ENCODE measurements at regions not wholly inside any gene's neighbourhood (a gene's known extent, or its start where the extent isn't known, plus 50 kb on each side); places are given as distances from the start of the nearest gene placed in this dataset.

GRCh38 chr17:14797801-14798200 lies 467.3 kb downstream of the PMP22 start:
- Histone ChIP-seq H3K27ac (ENCODE audit: low read depth, low read length) (no peak overlapping the region), H2AK5ac (ENCODE audit: low read length) (no peak overlapping the region), H2BK120ac (ENCODE audit: low read depth, low read length) (no peak overlapping the region), H3K79me1 (ENCODE audit: low read length) (no peaks in the 10 kb centered on the region), H3K9ac (ENCODE audit: low read length) (no peak overlapping the region), H2BK15ac (replicated peaks; ENCODE audit: low read depth) (no peak overlapping the region), H3K27me3 (ENCODE audit: insufficient read depth, low read length, poor library complexity) (no peaks in the 10 kb centered on the region), H3K4ac (ENCODE audit: low read depth, low read length) (no peak overlapping the region), H3K23ac (ENCODE audit: low read length) (no peak overlapping the region), H3K4me3 (ENCODE audit: low read length) (no peak overlapping the region), H3K56ac (ENCODE audit: low read length) (no peak overlapping the region), H4K5ac (ENCODE audit: low read length) (no peak overlapping the region), H3K36me3 (ENCODE audit: control insufficient read depth, insufficient read depth, low read length) (no peaks in the 10 kb centered on the region), H3K4me2 (ENCODE audit: low read length) (no peak overlapping the region), H3K79me2 (ENCODE audit: control insufficient read depth, insufficient read depth, low read length) (no peaks in the 10 kb centered on the region), H3K4me1 (ENCODE audit: control insufficient read depth, low read depth, low read length) (no peaks in the 10 kb centered on the region), H2BK5ac (ENCODE audit: low read length) (no peak overlapping the region), H4K8ac (ENCODE audit: low read depth, low read length) (no peak overlapping the region), H3K18ac (ENCODE audit: low read length) (no peak overlapping the region)
- no peak for DNase-seq
- WGBS (ENCODE audit: extremely low coverage, insufficient coverage, low lambda C conversion rate), result no CpG with 5 or more reads among the region's 6 CpGs

GRCh38 chr17:14797021-14797420 lies 468.1 kb downstream of the PMP22 start:
- Histone ChIP-seq H2BK5ac (ENCODE audit: low read length) (no peak overlapping the region), H3K9ac (ENCODE audit: low read length) (no peak overlapping the region), H3K79me1 (ENCODE audit: low read length) (no peaks in the 10 kb centered on the region), H3K18ac (ENCODE audit: low read length) (no peak overlapping the region), H3K27me3 (ENCODE audit: insufficient read depth, low read length, poor library complexity) (no peaks in the 10 kb centered on the region), H3K4me2 (ENCODE audit: low read length) (no peak overlapping the region), H3K56ac (ENCODE audit: low read length) (no peak overlapping the region), H3K23ac (ENCODE audit: low read length) (no peak overlapping the region), H3K36me3 (ENCODE audit: control insufficient read depth, insufficient read depth, low read length) (no peaks in the 10 kb centered on the region), H2AK5ac (ENCODE audit: low read length) (no peak overlapping the region), H4K5ac (ENCODE audit: low read length) (no peak overlapping the region), H3K79me2 (ENCODE audit: control insufficient read depth, insufficient read depth, low read length) (no peaks in the 10 kb centered on the region), H3K4me3 (ENCODE audit: low read length) (no peak overlapping the region), H3K4me1 (ENCODE audit: control insufficient read depth, low read depth, low read length) (no peaks in the 10 kb centered on the region), H3K27ac (ENCODE audit: low read depth, low read length) (no peak overlapping the region), H3K4ac (ENCODE audit: low read depth, low read length) (no peak overlapping the region), H4K8ac (ENCODE audit: low read depth, low read length) (no peak overlapping the region), H2BK120ac (ENCODE audit: low read depth, low read length) (no peak overlapping the region), H2BK15ac (replicated peaks; ENCODE audit: low read depth) (no peak overlapping the region)
- no CpG with 5 or more reads among the region's 4 CpGs for WGBS (ENCODE audit: extremely low coverage, insufficient coverage, low lambda C conversion rate)
- no peak for DNase-seq

GRCh38 chr17:14794961-14795360 lies 470.2 kb downstream of the PMP22 start:
- Histone ChIP-seq H3K4me3 (ENCODE audit: low read length) (no peak overlapping the region), H2BK120ac (ENCODE audit: low read depth, low read length) (no peak overlapping the region), H3K23ac (ENCODE audit: low read length) (no peak overlapping the region), H4K5ac (ENCODE audit: low read length) (no peak overlapping the region), H2BK5ac (ENCODE audit: low read length) (no peak overlapping the region), H2AK5ac (ENCODE audit: low read length) (no peak overlapping the region), H2BK15ac (replicated peaks; ENCODE audit: low read depth) (no peak overlapping the region), H3K27me3 (ENCODE audit: insufficient read depth, low read length, poor library complexity) (no peaks in the 10 kb centered on the region), H3K36me3 (ENCODE audit: control insufficient read depth, insufficient read depth, low read length) (no peaks in the 10 kb centered on the region), H3K4ac (ENCODE audit: low read depth, low read length) (no peak overlapping the region), H3K79me1 (ENCODE audit: low read length) (no peaks in the 10 kb centered on the region), H3K56ac (ENCODE audit: low read length) (no peak overlapping the region), H3K9ac (ENCODE audit: low read length) (no peak overlapping the region), H3K27ac (ENCODE audit: low read depth, low read length) (no peak overlapping the region), H3K4me1 (ENCODE audit: control insufficient read depth, low read depth, low read length) (no peaks in the 10 kb centered on the region), H3K4me2 (ENCODE audit: low read length) (no peak overlapping the region), H4K8ac (ENCODE audit: low read depth, low read length) (no peak overlapping the region), H3K18ac (ENCODE audit: low read length) (no peak overlapping the region), H3K79me2 (ENCODE audit: control insufficient read depth, insufficient read depth, low read length) (no peaks in the 10 kb centered on the region)
- no CpG with 5 or more reads among the region's 1 CpG for WGBS (ENCODE audit: extremely low coverage, insufficient coverage, low lambda C conversion rate)
- DNase-seq, result no peak

GRCh38 chr17:14793237-14793636 lies 471.9 kb downstream of the PMP22 start:
- Histone ChIP-seq H2BK15ac (replicated peaks; ENCODE audit: low read depth) (no peak overlapping the region), H3K9ac (ENCODE audit: low read length) (no peak overlapping the region), H3K18ac (ENCODE audit: low read length) (no peak overlapping the region), H4K5ac (ENCODE audit: low read length) (no peak overlapping the region), H2BK120ac (ENCODE audit: low read depth, low read length) (no peak overlapping the region), H2BK5ac (ENCODE audit: low read length) (no peak overlapping the region), H3K27ac (ENCODE audit: low read depth, low read length) (no peak overlapping the region), H3K23ac (ENCODE audit: low read length) (no peak overlapping the region), H3K79me1 (ENCODE audit: low read length) (no peaks in the 10 kb centered on the region), H3K79me2 (ENCODE audit: control insufficient read depth, insufficient read depth, low read length) (no peaks in the 10 kb centered on the region), H2AK5ac (ENCODE audit: low read length) (no peak overlapping the region), H3K27me3 (ENCODE audit: insufficient read depth, low read length, poor library complexity) (no peaks in the 10 kb centered on the region), H3K4ac (ENCODE audit: low read depth, low read length) (no peak overlapping the region), H3K4me2 (ENCODE audit: low read length) (no peak overlapping the region), H4K8ac (ENCODE audit: low read depth, low read length) (no peak overlapping the region), H3K4me1 (ENCODE audit: control insufficient read depth, low read depth, low read length) (no peaks in the 10 kb centered on the region), H3K4me3 (ENCODE audit: low read length) (no peak overlapping the region), H3K36me3 (ENCODE audit: control insufficient read depth, insufficient read depth, low read length) (no peaks in the 10 kb centered on the region), H3K56ac (ENCODE audit: low read length) (no peak overlapping the region)
- no peak for DNase-seq
- no CpG with 5 or more reads among the region's 3 CpGs for WGBS (ENCODE audit: extremely low coverage, insufficient coverage, low lambda C conversion rate)

- Histone ChIP-seq H3K56ac (ENCODE audit: low read length) (no peak overlapping the region), H2BK5ac (ENCODE audit: low read length) (no peak overlapping the region), H3K4me2 (ENCODE audit: low read length) (no peak overlapping the region), H4K5ac (ENCODE audit: low read length) (no peak overlapping the region), H2AK5ac (ENCODE audit: low read length) (no peak overlapping the region), H3K18ac (ENCODE audit: low read length) (no peak overlapping the region), H3K79me2 (ENCODE audit: control insufficient read depth, insufficient read depth, low read length) (no peaks in the 10 kb centered on the region), H2BK120ac (ENCODE audit: low read depth, low read length) (no peak overlapping the region), H4K8ac (ENCODE audit: low read depth, low read length) (no peak overlapping the region), H3K79me1 (ENCODE audit: low read length) (no peaks in the 10 kb centered on the region), H3K9ac (ENCODE audit: low read length) (no peak overlapping the region), H2BK15ac (replicated peaks; ENCODE audit: low read depth) (no peak overlapping the region), H3K4me3 (ENCODE audit: low read length) (no peak overlapping the region), H3K27ac (ENCODE audit: low read depth, low read length) (no peak overlapping the region), H3K4me1 (ENCODE audit: control insufficient read depth, low read depth, low read length) (no peaks in the 10 kb centered on the region), H3K23ac (ENCODE audit: low read length) (no peak overlapping the region), H3K27me3 (ENCODE audit: insufficient read depth, low read length, poor library complexity) (no peaks in the 10 kb centered on the region), H3K36me3 (ENCODE audit: control insufficient read depth, insufficient read depth, low read length) (no peaks in the 10 kb centered on the region), H3K4ac (ENCODE audit: low read depth, low read length) (no peak overlapping the region)
- no peak for DNase-seq
- WGBS (ENCODE audit: extremely low coverage, insufficient coverage, low lambda C conversion rate), result no CpG with 5 or more reads among the region's 10 CpGs
Observed at GRCh38 chr17:14792746-14793145, 472.4 kb downstream of the PMP22 start.

- Histone ChIP-seq H3K56ac (ENCODE audit: low read length) (no peak overlapping the region), H3K27ac (ENCODE audit: low read depth, low read length) (no peak overlapping the region), H4K8ac (ENCODE audit: low read depth, low read length) (no peak overlapping the region), H3K79me1 (ENCODE audit: low read length) (no peaks in the 10 kb centered on the region), H3K4me2 (ENCODE audit: low read length) (no peak overlapping the region), H3K9ac (ENCODE audit: low read length) (no peak overlapping the region), H3K79me2 (ENCODE audit: control insufficient read depth, insufficient read depth, low read length) (no peaks in the 10 kb centered on the region), H3K23ac (ENCODE audit: low read length) (no peak overlapping the region), H3K4me1 (ENCODE audit: control insufficient read depth, low read depth, low read length) (no peaks in the 10 kb centered on the region), H3K36me3 (ENCODE audit: control insufficient read depth, insufficient read depth, low read length) (no peaks in the 10 kb centered on the region), H2AK5ac (ENCODE audit: low read length) (no peak overlapping the region), H3K4ac (ENCODE audit: low read depth, low read length) (no peak overlapping the region), H3K4me3 (ENCODE audit: low read length) (no peak overlapping the region), H2BK15ac (replicated peaks; ENCODE audit: low read depth) (no peak overlapping the region), H2BK5ac (ENCODE audit: low read length) (no peak overlapping the region), H4K5ac (ENCODE audit: low read length) (no peak overlapping the region), H2BK120ac (ENCODE audit: low read depth, low read length) (no peak overlapping the region), H3K27me3 (ENCODE audit: insufficient read depth, low read length, poor library complexity) (no peaks in the 10 kb centered on the region), H3K18ac (ENCODE audit: low read length) (no peak overlapping the region)
- WGBS (ENCODE audit: extremely low coverage, insufficient coverage, low lambda C conversion rate), result no CpG with 5 or more reads among the region's 6 CpGs
- no peak for DNase-seq
Observed at GRCh38 chr17:14791221-14791620, 473.9 kb downstream of the PMP22 start.

All from mesendoderm (in vitro differentiated cells).